22Rv1 (cell line): ENCODE measurements at regions not wholly inside any gene's neighbourhood (a gene's known extent, or its start where the extent isn't known, plus 50 kb on each side); places are given as distances from the start of the nearest gene placed in this dataset.

Experiments
- ZFX ChIP-seq: fragments of 450-650 bp; IDR thresholded peaks from 2 replicates; pipeline ENCODE4 v1.6.1; 2017; ENCODE audit warnings: antibody characterized with exemption, borderline replicate concordance
- TF ChIP-seq, protein P1 (sequence below): fragments of 450-650 bp; IDR thresholded peaks from 2 replicates; pipeline ENCODE4 v1.5.1; 2017; ENCODE audit warnings: mild to moderate bottlenecking

DNA sequence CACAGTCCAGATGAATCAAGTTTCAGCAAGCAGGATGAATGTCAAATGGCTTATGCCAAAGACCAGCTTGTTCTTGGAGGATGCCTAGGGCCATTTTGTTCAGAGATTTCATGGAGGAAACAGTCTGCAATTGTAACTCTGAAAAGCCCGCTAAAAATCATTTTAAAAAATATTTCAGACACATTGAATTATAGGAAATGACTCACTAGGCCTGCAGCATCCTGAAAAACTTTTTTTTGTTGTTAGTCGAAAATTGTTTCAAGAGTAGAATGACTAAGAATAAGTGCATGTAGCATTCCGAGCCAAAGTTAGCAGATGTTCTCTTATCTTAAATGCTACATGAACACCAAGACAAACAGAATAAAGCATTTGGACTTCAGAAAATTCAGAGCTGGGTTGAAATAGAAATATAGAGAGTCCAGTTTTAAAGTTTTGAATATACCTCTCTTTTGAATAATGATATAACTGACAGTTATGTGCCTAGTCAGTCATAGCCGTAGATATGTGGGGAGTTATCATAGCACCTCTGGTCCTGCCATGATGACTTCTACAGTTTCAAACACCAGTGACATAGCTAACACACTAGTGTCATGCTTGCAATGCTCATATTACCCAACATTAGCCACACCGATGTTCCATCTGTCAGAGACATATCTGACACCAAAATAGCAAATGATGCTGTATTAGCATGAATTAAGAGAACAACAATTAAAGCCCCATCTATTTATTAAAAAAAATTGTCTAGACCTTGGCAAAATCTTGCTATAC, 1462.8 kb upstream of the GBE1 start:
- TF ChIP-seq, protein P1, sequence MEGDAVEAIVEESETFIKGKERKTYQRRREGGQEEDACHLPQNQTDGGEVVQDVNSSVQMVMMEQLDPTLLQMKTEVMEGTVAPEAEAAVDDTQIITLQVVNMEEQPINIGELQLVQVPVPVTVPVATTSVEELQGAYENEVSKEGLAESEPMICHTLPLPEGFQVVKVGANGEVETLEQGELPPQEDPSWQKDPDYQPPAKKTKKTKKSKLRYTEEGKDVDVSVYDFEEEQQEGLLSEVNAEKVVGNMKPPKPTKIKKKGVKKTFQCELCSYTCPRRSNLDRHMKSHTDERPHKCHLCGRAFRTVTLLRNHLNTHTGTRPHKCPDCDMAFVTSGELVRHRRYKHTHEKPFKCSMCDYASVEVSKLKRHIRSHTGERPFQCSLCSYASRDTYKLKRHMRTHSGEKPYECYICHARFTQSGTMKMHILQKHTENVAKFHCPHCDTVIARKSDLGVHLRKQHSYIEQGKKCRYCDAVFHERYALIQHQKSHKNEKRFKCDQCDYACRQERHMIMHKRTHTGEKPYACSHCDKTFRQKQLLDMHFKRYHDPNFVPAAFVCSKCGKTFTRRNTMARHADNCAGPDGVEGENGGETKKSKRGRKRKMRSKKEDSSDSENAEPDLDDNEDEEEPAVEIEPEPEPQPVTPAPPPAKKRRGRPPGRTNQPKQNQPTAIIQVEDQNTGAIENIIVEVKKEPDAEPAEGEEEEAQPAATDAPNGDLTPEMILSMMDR = no peak
- TF ChIP-seq ZFX = no peak
